ENCODE measurements at regions not wholly inside any gene's neighbourhood (a gene's known extent, or its start where the extent isn't known, plus 50 kb on each side); places are given as distances from the start of the nearest gene placed in this dataset.
A peak's percentile ranks its signal among the peaks of the same experiment; 100 is the strongest.

GRCh38 chr16:17784073-17784472 is 313.3 kb upstream of the XYLT1 start:
- TF ChIP-seq TAF1 (IDR thresholded peaks at IDR 0.05; ENCODE audit: borderline replicate concordance, insufficient read depth, low read length), result no peak
- TF ChIP-seq REST (IDR thresholded peaks at IDR 0.05; ENCODE audit: insufficient read depth in 1 of 2, low read depth in 2 of 2, low read length in 2 of 2), result peak; percentile 60 to 92; a peak in 3 of 4 replicates

DNA sequence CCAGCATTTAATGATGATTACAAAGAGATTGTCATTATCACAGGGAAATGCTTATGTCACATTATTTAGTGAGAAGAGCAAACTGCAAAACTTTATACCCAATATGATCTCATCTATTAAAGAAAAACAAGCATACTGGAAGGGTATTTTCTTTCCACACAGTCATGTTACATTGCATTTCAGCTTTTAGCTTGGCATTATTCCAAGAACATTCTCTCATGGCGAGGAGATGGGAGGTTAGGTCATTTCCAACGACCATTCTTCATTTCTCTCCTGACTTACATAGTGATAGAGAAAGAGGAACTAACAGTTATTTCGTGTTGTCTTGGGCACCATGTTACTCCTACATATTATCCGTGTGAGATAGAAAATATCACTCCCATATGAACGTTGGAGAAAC is 309.4 kb upstream of the XYLT1 start:
- no peak for TF ChIP-seq POLR2AphosphoS5 (IDR thresholded peaks at IDR 0.05; ENCODE audit: low read depth, low read length)

- TF ChIP-seq TAF1 (IDR thresholded peaks at IDR 0.05; ENCODE audit: borderline replicate concordance, insufficient read depth, low read length), result no peak
- no peak for TF ChIP-seq POLR2AphosphoS5 (IDR thresholded peaks at IDR 0.05; ENCODE audit: low read depth, low read length)
- TF ChIP-seq FOXP2 (optimal IDR thresholded peaks at IDR 0.05; ENCODE audit: borderline replicate concordance, extremely low read depth, extremely low read length, insufficient read depth), result no peak
- TF ChIP-seq SIN3A (IDR thresholded peaks at IDR 0.05; ENCODE audit: borderline replicate concordance, insufficient read depth, low read length), result no peak
- no peak for TF ChIP-seq REST (IDR thresholded peaks at IDR 0.05; ENCODE audit: insufficient read depth in 1 of 2, low read depth in 2 of 2, low read length in 2 of 2)
Measured at GRCh38 chr16:17777408-17777863, 306.7 kb upstream of the XYLT1 start.

DNA sequence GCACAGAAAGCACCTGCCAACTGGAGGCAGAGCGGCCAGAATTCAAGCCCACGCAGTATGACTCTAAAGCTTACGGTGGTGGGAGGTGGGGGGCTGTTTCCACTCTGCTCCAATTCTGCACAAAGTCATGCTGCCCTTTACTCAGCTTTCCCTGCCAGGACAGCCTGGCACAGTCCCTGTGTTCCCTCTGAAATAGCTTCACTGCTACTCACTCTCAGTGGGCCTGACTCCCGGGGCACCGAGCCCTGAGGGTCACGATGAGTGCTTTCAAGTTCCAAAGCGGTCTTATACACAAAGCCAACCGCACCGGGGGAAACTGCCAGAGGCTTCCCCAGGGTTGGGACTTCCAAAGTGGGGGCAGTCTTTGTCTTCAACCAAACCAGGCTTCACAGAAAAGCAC is 306.1 kb upstream of the XYLT1 start:
- TF ChIP-seq REST (IDR thresholded peaks at IDR 0.05; ENCODE audit: insufficient read depth in 1 of 2, low read depth in 2 of 2, low read length in 2 of 2), result no peak
- TF ChIP-seq FOXP2 (optimal IDR thresholded peaks at IDR 0.05; ENCODE audit: borderline replicate concordance, extremely low read depth, extremely low read length, insufficient read depth), result no peak
- no peak for TF ChIP-seq TAF1 (IDR thresholded peaks at IDR 0.05; ENCODE audit: borderline replicate concordance, insufficient read depth, low read length)
- TF ChIP-seq POLR2AphosphoS5 (IDR thresholded peaks at IDR 0.05; ENCODE audit: low read depth, low read length), result no peak
- no peak for TF ChIP-seq SIN3A (IDR thresholded peaks at IDR 0.05; ENCODE audit: borderline replicate concordance, insufficient read depth, low read length)

GRCh38 chr16:17776465-17776864 is 305.7 kb upstream of the XYLT1 start:
- TF ChIP-seq FOXP2 (optimal IDR thresholded peaks at IDR 0.05; ENCODE audit: borderline replicate concordance, extremely low read depth, extremely low read length, insufficient read depth) (no peak), REST (IDR thresholded peaks at IDR 0.05; ENCODE audit: insufficient read depth in 1 of 2, low read depth in 2 of 2, low read length in 2 of 2) (no peak), TAF1 (IDR thresholded peaks at IDR 0.05; ENCODE audit: borderline replicate concordance, insufficient read depth, low read length) (no peak), SIN3A (IDR thresholded peaks at IDR 0.05; ENCODE audit: borderline replicate concordance, insufficient read depth, low read length) (no peak), POLR2AphosphoS5 (IDR thresholded peaks at IDR 0.05; ENCODE audit: low read depth, low read length) (no peak)
